HuH-7 (cell line): ENCODE measurements at regions not wholly inside any gene's neighbourhood (a gene's known extent, or its start where the extent isn't known, plus 50 kb on each side); places are given as distances from the start of the nearest gene placed in this dataset.

Source experiments
- DNase-seq: peaks from one replicate; pipeline ENCODE4 v3.0.0; 2011; ENCODE audit warnings: low spot score

DNA sequence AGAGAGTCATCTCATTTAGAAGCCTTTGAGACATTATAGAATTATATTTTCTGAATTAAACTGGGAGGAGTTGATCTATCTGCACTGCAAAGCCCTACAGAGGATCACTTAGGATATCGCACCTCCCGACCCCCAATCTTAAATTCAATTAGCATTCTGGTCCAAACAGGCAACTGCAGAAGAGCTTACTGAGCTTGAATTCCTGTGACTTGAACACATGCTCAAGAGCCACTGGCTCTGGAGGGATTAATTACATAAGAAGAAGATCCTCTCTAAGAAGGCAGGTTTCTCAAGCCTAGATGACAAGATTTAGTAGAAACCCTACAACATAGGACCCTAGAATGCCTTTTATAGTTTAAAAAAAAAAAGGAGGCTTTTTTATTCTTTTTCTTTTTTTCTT, 548.9 kb downstream of the ARAP2 start:
- DNase-seq, result no peak

DNA sequence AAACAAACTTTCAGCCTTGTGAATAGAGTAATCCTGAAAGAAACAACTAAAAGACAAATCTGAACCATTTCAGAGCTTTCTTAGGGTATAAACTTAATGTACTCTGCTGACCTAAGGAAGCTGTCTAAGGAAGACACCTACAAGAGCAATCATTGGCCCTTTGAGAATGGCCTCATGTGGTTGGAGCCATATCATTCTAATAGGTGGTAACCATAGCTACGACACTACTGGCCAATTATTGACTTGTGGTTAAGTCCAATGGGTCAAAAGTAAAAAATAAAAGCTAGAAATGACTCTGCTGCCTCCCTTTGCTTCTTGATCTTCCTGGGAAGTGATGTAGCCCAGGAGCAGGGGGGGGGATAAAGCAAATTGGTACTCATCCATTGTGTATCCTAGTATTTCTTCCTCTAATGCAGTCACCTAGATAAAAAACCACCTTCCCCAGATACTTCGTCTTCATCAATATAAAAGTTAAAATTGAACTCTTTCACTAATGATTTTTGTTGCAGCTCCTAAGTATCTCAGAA, 547.0 kb downstream of the ARAP2 start:
- no peak for DNase-seq

- no peak for DNase-seq
Observed at GRCh38 chr4:35700663-35701062, 543.7 kb downstream of the ARAP2 start.

GRCh38 chr4:35709080-35709479, 535.2 kb downstream of the ARAP2 start:
- DNase-seq, result no peak

GRCh38 chr4:35710343-35710742, 534.0 kb downstream of the ARAP2 start:
- DNase-seq, result no peak

DNA sequence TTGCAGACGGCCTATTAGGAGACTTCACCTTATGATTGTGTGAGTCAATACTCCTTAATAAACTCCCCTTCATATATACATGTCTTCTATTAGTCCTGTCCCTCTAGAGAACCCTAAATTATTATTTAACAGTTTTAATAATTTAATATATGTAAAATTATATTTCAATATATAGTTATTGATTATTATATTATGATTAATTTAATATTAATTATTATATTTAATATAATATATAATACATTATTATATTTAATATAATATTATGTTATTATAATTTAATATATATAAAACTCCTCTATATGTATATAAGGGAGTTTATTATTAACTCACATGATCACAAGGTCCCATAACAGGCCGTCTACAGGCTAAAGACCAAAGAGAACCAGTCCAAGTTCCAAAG, 533.2 kb downstream of the ARAP2 start:
- no peak for DNase-seq

DNA sequence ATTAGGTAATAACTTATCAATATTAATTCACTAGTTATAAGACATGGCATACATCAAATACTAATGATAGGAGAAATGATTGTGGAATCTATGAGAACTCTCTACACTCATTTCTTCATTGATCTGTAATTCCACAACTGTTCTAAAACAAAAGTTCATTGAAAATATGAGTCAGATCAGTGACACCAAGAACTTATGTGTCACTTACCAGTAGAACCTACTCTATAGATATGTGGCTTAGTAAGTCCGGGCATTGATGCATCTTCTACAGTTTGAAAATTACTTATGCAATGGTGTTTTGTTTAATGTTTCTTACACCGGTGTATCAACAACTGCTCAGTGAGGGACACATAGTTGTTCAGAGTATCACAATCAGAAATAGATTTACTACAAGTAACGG, 520.3 kb downstream of the ARAP2 start:
- DNase-seq, result no peak

GRCh38 chr4:35725131-35725530, 519.2 kb downstream of the ARAP2 start:
- DNase-seq, result peak; percentile 4

DNA sequence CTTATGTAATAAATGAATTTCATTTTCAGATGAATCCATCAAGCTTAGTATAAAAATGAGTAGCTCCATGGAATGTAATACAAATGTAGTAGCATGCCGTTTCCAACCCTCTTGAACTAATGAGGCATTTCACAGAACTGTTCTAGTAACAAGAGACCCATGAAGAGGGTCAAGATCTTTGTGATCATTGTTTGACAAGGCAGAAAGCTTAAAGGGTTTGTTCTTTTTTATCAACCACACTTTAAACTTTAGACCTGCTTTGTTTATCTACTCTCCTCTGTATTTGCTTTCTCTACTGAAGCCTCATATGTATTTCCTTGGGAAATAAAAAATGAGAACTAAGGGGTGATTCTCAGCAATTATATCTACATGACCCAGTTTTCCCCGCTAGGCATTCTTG, 513.9 kb downstream of the ARAP2 start:
- peak; percentile 3 for DNase-seq

- no peak for DNase-seq
Observed at GRCh38 chr4:35734381-35735098, 509.8 kb downstream of the ARAP2 start.

DNA sequence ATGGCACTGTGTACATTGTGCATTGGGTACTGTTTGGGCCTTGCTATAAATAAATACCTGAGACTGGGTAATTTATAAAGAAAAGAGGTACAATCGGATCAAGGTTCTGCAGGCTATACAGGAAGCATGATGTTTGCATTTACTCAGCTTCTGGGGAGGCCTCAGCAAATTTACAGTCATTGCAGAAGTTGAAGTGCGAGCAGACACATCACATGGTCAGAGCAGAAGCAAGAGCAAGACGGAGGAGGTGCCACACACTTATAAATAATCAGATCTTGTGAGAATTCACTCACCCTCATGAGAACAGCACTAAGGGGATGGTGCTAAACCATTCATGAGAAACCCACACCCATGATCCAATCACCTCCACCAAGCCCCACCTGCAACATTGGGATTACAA, 505.0 kb downstream of the ARAP2 start:
- DNase-seq, result no peak

GRCh38 chr4:35754047-35754446, 490.3 kb downstream of the ARAP2 start:
- no peak for DNase-seq

- no peak for DNase-seq
Observed at GRCh38 chr4:35757836-35758235, 486.5 kb downstream of the ARAP2 start.

GRCh38 chr4:35760807-35761206, 483.5 kb downstream of the ARAP2 start:
- no peak for DNase-seq

DNA sequence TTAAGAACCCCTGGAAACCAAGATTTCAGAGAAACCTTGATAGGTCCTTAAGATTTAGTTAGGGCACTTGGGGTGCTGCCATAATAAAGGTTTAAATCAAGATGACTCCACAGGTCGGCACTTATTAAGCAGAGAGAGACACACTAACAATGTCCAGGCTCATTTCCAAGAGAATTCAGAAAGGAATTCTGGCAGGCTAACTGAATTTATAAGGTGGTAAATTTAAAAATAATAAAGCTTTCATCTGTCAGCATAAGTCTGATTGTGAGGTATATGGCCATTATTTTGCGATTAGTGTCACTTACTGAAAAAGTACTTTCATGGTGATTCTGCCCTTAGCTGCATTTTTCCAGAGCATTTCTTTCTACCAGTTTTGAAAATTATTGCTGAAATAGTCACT, 472.7 kb downstream of the ARAP2 start:
- DNase-seq, result no peak

DNA sequence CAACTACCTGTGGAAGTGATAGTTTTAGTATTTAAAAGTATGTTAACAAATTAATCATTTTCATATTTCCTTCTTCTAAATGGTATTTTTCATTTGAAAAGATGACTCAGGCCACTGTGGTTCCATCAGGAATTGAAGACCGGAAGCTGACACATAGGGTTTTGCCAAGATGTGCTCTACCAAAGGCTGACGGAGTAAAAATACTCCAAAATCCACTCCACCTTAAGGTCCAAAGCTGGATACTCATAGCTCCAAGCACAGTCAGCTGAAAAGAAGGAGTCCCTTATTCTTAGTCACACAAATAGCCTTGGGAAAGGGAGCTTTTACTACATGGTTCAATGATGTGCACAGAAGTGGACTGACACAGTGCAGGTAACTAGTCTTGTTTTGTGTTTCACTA, 472.0 kb downstream of the ARAP2 start:
- DNase-seq, result no peak

- DNase-seq, result no peak
Observed at GRCh38 chr4:35789899-35790574, 454.3 kb downstream of the ARAP2 start.

DNA sequence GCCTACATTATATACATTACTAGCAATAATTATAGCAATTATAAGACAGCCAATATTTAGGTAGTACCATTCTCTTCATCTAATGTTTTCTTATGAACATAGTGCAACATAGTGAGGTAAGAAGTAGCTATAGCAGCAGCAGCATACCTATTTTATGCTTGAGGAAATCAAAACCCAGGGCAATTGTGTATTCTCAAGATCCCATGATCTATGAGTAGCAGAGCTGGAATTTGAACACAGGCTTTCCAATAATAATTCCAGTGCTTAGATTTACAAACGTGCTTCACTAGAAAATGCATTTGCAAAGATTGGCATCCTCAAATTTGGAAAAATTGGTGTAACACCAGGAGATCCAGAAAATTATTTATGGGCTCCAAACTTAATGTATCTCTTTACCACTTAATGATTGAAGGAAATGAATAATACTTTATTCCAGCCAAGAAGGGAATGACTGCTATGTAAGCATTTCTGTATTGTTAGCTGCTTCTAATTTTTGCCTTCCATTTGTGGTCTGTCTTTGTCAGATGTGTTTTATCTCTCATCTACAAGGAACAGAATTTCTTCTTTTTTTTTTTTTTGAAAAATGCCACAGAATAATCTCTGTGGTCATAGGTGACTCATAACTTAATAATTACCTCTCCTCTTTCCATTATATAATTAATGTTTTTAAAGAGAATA, 451.1 kb downstream of the ARAP2 start:
- DNase-seq, result no peak

DNA sequence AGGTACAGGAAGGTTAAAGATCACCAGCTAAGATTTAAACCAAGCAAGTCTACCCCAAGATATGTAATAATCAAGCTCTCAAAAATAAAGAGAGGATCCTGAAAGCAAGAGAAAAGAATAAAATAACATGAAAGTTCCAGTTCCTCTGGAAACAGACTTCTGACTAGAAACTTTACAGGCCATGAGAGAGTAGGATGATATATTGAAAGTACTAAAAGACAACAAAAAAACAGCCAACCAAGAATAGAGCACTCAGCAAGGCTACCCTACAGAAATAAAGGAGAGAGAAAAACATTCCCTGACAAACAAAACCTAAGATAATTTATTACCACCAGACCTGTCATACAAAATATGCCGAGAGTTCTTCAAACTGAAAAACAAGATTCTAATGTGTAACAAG, 450.5 kb downstream of the ARAP2 start:
- DNase-seq, result no peak

DNA sequence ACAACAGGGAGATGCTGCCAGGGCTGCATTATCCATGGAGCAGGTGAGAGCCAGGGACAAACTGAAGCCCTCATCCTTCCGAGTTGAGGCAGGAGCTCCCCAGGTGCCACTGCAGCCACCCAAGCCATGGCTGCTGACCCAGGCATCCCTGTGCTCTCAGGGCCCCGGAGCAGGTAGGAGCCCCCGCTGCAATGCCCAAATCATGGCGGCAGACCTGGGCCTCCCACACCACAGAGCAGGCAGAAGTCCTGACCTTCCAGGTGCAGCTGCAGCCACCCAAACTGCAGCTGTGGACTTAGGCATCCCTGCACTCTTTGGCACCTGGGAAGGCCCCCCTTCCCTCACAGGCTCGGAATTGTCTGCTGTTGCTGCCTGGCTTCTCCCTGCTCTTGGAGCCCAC, 443.6 kb downstream of the ARAP2 start:
- DNase-seq, result no peak

DNA sequence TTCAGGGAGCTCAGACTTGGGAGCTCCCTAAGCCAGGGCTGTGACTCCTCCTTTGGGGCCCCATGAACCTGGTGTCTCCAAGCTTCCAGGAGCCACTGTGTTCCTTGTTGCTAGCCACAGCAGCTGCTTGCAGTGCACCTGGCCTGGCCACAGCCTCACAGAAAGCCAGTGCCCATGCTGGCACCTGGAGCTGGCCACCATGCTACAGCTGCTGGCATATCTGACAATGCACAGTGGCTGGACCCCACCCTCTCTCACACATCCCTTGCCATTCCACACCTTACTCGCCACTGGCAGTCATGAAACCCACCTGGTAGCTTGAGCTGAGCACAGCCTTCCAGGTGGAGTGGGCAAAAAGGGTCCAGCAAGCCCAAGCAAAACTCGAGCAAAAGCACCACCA, 441.7 kb downstream of the ARAP2 start:
- no peak for DNase-seq

DNA sequence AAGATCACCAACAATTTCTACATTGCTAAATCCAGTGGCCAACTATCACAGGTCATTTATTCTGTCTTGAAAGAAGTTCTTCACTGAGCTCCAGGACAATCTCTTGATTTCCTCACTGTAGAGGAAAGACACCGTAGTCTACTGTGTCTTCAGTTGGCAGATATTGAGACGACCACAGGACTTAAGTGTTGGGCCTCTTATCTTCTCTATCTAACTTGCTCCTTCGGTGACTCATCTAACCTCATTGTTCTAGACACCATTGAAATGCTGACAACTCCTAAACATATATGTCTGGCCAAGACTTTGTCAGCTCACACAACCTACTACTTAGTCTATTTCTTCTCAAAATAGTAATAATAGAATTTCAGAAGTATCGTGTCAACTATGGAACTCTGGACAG, 425.8 kb downstream of the ARAP2 start:
- DNase-seq, result no peak

DNA sequence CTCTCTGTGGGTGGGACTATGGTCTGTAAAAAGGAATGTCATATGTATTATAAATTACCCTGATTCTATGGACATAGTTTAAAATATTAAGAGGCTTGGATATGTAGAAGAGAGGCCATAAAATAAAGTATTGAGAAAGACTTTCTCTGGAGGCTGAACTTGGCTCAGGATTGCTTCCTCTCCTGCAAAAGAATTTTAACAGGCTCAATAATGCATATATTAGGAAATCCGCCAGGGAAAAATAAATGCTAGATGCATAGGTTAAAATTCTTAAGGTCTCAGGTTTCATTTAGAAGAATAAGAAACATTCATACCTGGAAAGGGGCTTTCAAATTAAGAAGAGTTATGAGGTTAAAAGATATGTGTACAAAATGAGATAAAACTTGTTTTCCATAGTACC, 424.3 kb downstream of the ARAP2 start:
- DNase-seq, result no peak
